ENCODE measurements at regions not wholly inside any gene's neighbourhood (a gene's known extent, or its start where the extent isn't known, plus 50 kb on each side); places are given as distances from the start of the nearest gene placed in this dataset.

- TF ChIP-seq, protein P1, sequence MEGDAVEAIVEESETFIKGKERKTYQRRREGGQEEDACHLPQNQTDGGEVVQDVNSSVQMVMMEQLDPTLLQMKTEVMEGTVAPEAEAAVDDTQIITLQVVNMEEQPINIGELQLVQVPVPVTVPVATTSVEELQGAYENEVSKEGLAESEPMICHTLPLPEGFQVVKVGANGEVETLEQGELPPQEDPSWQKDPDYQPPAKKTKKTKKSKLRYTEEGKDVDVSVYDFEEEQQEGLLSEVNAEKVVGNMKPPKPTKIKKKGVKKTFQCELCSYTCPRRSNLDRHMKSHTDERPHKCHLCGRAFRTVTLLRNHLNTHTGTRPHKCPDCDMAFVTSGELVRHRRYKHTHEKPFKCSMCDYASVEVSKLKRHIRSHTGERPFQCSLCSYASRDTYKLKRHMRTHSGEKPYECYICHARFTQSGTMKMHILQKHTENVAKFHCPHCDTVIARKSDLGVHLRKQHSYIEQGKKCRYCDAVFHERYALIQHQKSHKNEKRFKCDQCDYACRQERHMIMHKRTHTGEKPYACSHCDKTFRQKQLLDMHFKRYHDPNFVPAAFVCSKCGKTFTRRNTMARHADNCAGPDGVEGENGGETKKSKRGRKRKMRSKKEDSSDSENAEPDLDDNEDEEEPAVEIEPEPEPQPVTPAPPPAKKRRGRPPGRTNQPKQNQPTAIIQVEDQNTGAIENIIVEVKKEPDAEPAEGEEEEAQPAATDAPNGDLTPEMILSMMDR (IDR thresholded peaks at IDR 0.05): no peak
- no peak for TF ChIP-seq POLR2A (IDR thresholded peaks at IDR 0.05)
Measured at GRCh38 chr4:85018983-85019382, 52.5 kb upstream of the WDFY3 start.
